T follicular helper cell (primary cell): ENCODE measurements at regions not wholly inside any gene's neighbourhood (a gene's known extent, or its start where the extent isn't known, plus 50 kb on each side); places are given as distances from the start of the nearest gene placed in this dataset.
"Not testable (repeated sequence)": the region's sequence is repeated elsewhere in the genome, so short reads cannot be mapped to it uniquely, and the experiment has no call there.

ENCODE experiments used
- DNase-seq: peaks from one replicate; pipeline ENCODE4 v3.0.0-alpha.2; 2020; ENCODE audit warnings: low read depth

DNA sequence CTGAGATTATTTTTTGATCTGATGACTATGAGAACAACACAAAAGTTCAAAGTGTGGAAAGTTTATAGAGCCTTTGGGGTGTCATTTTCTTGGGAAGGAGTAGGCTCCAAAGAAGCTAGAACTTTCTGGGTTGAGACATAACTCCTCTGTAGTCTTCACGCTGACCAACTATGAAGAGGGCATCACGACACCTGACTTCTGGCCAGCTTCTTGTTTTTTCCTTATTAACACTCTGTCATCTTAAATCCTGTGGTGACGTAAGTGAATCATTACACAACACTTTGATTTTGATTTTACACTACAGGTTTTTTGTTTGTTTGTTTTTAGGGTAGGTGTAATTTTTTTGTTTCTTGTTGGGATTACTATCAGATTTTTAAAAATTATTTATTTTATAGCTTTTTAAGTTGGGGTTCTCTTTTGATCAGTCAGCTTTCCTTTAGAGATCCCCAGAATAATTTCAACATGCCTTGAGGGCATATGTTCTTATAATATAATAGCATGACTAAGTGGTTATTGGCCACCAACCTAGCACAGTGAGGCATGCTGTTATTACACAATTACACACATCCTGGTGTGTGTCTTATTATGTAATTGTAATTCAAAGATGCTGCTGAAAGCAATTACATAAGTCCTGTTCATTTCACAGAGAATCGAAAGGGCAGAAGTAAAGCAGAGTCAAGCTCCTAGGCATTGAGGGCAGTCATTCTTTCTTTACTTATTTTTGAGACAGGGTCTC lies 281.6 kb upstream of the NOTCH2NLA start:
- not testable (repeated sequence) for DNase-seq

DNA sequence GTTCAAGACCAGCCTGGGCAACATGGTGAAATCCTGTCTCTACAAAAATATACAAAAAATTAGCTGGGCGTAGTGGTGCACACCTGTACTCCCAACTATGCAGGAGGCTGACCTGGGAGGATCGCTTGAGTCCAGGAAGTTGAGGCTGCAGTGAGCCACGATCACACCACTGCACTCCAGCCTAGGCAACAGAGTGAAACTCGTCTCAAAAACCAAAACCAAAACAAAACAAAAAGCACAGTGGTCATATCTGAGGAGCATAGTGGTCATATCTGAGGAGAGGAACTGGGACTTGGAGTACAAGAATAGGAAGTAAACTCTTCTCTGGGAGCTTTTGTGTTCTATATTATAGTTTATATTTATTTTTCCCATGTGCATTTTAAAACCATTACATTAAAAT lies 275.3 kb upstream of the NOTCH2NLA start:
- DNase-seq, result not testable (repeated sequence)

- DNase-seq, result not testable (repeated sequence)
Observed at GRCh38 chr1:146487555-146487954, 258.7 kb upstream of the NOTCH2NLA start.

GRCh38 chr1:146487155-146487554 lies 258.3 kb upstream of the NOTCH2NLA start:
- not testable (repeated sequence) for DNase-seq

- not testable (repeated sequence) for DNase-seq
Observed at GRCh38 chr1:146486300-146487014, 257.6 kb upstream of the NOTCH2NLA start.

GRCh38 chr1:146484195-146484594 lies 255.4 kb upstream of the NOTCH2NLA start:
- DNase-seq, result not testable (repeated sequence)

DNA sequence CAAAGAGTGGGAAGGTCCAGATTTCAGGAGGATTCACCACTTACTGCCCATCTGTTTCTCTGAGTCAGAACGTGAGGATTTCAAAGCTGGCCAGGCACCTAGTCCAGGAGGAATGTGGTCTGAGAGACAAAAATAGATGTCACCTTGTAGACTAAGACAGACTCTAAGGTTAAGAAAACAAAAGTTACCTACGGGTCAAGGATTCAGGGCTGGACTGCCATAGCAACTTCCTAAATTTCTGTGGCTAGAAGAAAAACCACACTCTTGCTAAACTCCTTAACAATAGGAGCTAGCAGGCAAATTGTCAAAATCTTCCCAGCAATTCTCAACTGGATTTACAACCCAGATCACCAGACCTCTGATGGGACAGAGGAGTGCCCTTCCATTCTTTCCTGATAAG lies 250.4 kb upstream of the NOTCH2NLA start:
- not testable (repeated sequence) for DNase-seq

DNA sequence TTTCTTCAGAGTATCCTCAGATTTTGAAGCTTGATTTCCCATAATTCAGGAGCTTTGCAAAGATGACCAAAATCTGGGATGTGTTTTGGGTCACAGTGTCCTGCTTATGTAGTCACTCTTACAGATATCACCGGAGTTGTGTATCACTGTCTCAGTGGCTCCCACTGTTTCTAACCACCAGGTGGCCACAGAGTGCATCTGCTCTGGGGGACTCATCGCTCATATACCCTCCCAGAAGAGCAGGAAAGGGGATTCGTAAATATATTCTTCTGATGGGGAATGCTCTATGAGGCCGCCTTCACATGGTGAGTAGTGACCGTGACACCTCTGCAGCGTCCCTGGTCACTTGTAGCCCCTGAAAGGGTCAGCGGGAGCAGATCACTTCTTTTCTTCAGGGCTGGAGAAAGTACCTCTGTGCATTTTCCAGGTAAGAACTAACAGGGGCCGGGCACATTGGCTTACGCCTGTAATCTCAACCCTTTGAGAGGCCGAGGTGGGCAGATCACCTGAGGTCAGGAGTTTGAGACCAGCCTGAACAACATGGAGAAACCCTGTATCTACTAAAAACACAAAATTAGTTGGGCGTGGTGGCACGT lies 249.4 kb upstream of the NOTCH2NLA start:
- not testable (repeated sequence) for DNase-seq

- not testable (repeated sequence) for DNase-seq
Observed at GRCh38 chr1:146475086-146475485, 246.3 kb upstream of the NOTCH2NLA start.

GRCh38 chr1:146474216-146474615 lies 245.4 kb upstream of the NOTCH2NLA start:
- not testable (repeated sequence) for DNase-seq

- peak; percentile 61 for DNase-seq
Observed at GRCh38 chr1:146472192-146472861, 243.5 kb upstream of the NOTCH2NLA start.

- not testable (repeated sequence) for DNase-seq
Observed at GRCh38 chr1:146459939-146460338, 231.1 kb upstream of the NOTCH2NLA start.

- not testable (repeated sequence) for DNase-seq
Observed at GRCh38 chr1:146459308-146459707, 230.5 kb upstream of the NOTCH2NLA start.

GRCh38 chr1:146448877-146449246 lies 220.0 kb upstream of the NOTCH2NLA start:
- not testable (repeated sequence) for DNase-seq

- DNase-seq, result peak; percentile 40
Observed at GRCh38 chr1:146448212-146448876, 219.5 kb upstream of the NOTCH2NLA start.

- peak; percentile 3 for DNase-seq
Observed at GRCh38 chr1:146443871-146444222, 215.0 kb upstream of the NOTCH2NLA start.

- peak; percentile 1 for DNase-seq
Observed at GRCh38 chr1:146443088-146443870, 214.5 kb upstream of the NOTCH2NLA start.

DNA sequence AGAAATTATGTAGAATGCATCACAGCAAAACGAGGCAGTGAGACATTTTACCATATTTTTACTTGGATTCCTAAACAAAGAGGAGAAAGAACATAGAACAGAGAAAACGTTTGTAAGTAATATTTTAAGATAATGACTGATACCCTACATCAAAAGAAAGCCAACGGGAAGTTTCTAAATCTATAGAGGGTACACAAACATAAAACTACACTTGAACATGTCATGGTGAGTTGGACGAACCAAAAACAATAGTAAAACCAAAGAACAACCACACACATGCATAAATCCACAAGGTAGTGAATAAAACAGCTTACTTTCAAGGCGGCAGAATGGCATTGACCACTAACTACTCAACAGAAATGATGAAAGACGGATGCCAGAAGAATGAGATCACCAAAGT lies 209.7 kb upstream of the NOTCH2NLA start:
- not testable (repeated sequence) for DNase-seq

GRCh38 chr1:146416642-146417041 lies 187.8 kb upstream of the NOTCH2NLA start:
- DNase-seq, result not testable (repeated sequence)

- not testable (repeated sequence) for DNase-seq
Observed at GRCh38 chr1:146415017-146415416, 186.2 kb upstream of the NOTCH2NLA start.

- not testable (repeated sequence) for DNase-seq
Observed at GRCh38 chr1:146413911-146414310, 185.1 kb upstream of the NOTCH2NLA start.
